GM18861 (cell line): ENCODE measurements at regions not wholly inside any gene's neighbourhood (a gene's known extent, or its start where the extent isn't known, plus 50 kb on each side); places are given as distances from the start of the nearest gene placed in this dataset.

ENCODE experiments used
- ATAC-seq: cut with Tn5 transposase; IDR thresholded peaks from one replicate; pipeline ENCODE4 v1.9.1; 2021; ENCODE audit not compliant: unreplicated experiment

DNA sequence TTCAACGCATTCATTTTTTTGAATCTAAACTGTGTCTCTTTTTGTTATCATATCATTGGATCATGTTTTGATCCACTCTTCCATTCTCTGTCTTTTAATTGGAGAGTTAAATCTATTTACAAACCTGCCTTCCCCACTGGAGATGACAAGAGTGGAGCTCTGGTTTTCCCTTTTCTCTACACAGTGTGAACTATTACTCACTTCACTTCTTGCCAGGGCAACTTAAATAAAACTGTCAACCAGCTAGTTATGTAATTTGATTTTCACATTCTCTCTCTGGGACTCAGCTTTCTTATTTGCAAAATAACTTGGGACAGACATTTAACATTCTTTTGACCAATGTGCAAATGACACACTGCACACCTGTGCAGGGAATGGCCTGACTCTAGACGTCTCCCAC, 230.8 kb upstream of the CST7 start:
- ATAC-seq, result no peak

DNA sequence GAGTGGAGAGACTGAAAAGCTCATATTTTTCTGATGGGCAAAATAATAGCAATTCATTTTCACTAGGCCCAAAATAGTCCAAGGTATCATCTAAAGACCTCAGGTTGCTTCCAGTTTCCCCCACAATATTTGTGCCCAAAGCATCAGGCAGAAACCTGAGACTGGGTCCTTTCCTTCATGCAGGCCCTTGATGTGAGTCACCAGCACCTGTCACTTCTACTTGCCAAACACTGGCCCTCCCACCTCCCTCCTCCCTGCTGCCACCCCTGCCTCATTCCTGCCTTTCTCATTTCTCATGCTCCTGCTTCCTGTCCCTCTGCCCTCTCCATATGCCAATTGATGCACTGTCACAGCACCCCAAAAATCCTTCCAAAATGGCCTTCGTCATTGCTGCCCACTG, 230.4 kb upstream of the CST7 start:
- no peak for ATAC-seq

DNA sequence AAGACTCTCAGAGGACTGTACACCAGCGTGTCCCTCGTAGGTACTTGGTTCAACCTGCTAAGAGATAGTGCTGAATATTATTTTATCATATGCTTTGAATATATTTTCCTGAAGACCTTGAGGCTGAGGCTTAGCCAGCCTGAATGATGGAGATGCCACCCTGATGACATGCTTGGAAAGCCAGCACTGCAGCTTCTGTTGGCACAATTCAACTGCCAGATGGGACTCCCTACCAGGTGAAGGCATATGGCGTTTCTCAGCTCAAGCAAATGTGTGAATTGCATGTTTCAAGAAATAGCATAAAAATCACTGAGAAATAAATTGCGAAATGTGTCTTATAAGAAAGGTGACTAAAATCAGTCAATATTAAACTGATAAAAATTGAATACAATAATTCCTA, 228.1 kb upstream of the CST7 start:
- ATAC-seq, result no peak

DNA sequence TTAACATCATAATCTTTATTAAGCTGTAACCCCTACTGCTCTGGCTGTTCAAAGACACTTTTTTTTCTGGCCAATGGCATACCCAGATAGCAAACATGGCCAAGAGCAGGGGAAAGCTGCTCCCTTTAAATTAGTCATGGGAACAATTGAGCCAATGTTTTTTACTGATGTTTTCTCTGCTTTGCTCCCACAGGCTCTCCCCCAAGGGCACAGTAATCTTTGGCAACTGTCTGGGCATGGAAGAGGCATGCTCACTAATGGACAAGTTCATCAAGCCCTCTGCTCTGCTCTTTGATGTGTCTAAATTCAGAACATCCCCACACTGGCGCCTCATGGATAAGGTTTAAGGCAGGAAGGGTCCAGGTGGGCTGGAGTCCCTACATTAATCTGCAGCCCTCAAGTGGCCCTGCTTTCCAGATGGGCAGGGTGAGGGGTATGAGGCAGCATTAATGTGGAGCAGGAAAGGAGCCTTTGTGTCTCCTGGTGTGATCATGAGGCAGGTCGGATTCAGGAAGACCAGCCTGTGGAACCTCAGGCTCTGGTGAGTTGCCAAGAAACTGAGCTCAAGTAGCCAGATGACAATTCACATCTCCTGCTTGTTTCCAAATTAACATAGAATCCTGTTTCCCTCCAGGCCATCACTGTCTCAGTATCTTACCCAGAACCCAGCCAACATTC, 227.0 kb upstream of the CST7 start:
- no peak for ATAC-seq

DNA sequence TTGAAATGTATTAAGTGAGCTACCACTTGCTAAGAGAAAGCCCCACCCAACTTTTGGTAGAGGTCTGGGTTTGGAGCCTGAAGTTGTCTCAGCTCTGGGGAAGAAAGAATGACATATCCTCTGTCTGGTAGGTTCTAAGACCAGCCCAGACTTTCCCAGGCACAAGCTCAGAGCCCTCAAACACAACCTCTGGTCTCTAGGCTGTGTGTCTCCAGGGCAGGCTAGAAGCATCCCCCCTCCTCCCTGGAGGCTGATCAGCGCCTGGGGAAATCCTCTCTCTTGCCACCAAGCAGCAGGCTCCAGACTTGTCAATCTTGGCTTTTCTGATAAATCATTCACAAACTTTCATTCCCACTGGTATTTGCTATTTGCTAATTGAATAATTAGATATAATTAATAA, 226.5 kb upstream of the CST7 start:
- no peak for ATAC-seq

DNA sequence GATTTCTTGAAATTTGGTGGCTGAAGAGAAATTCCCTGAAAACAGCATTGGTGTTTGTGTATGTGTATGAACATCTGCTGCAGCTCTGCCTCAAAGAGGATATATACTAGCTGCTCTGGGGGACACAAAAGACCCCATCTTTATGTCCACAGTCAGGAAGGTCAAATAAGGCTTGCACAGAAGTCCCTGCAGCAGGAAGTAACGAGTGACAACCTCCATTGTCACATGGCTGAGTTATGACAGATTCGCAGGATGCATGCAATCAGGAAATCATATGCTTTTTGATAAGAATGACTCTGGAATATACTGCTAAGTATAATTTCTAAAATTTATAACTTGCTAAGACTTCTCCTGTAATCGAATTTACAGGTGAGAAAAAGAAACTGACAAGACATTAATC, 225.9 kb upstream of the CST7 start:
- no peak for ATAC-seq

DNA sequence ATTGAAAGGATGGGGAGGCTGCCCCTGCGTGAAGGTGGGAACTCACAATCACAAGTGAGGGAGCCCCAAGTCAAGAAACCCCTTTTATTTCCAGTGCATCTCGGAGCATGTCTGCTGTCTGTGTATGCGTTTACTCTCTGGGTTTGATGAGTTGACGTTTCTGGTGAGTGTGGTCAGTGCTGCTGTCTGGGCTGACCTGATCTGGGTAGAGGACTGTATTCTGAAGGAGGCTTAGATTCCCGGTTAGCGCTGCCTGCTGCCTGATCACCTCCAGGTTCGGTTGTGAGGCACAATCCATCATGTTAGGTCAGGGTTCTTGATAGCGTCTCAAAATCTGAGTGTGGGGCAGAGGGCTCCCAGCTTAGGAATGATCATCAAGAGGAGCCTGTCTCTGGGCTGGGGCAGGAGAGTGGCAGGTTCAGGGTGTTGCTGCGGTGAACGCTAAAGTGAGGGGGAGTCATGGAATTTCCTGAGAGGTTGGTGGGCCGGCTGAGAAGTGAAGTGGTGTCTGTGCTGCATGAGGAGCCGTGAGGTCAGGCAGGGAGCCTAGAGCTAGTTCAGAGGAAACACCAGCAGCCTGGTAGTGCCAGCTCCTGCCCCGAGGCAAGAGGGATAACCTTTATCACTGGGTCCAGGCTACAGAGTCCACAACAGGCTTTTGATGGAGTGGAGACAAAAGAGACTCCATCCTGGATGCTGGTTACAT, 225.3 kb upstream of the CST7 start:
- no peak for ATAC-seq

DNA sequence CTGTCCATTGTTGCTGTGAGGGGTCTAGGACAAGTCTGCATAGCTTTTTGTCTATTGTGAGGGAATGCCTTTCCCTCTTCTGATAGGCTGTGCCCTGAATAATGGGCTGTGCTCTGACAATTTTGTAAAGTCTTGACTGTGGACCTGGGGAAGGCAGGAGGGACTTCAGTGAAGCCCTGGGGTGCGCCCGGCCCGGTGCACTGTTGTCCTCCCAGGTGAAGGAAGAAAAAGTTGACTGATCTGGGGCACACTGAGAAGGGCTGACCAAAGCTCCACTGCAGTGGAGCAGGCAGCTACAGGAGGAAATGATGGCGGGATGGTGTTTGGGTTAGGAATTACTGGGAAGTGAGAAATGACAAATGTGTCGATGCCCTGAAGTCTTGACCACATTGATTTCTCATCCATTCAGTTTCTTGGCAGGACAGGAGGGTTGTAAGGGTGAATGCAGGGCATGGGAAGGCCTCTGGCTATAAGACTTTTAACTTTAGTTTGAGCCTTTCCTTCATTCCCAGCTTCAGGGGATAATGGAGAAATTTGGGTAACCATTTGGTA, 224.0 kb upstream of the CST7 start:
- no peak for ATAC-seq

DNA sequence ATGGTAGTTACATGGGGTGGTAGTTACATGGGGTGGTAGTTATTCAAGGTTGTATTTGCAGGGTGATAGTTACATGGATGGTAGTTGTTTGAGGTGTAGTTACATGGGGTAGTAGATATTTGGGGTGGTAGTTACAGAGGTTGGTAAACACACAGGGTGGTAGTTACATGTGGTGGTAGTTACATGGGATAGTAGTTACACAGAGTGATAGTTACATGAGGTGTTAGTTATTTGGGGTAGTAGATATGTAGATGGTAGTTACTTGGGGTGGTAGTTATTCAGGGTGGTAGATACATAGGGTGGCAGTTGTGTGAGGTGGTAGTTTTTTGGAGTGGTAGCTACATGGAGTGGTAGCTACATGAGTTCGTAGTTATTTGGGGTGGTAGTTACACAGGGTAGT, 221.3 kb upstream of the CST7 start:
- ATAC-seq, result no peak

DNA sequence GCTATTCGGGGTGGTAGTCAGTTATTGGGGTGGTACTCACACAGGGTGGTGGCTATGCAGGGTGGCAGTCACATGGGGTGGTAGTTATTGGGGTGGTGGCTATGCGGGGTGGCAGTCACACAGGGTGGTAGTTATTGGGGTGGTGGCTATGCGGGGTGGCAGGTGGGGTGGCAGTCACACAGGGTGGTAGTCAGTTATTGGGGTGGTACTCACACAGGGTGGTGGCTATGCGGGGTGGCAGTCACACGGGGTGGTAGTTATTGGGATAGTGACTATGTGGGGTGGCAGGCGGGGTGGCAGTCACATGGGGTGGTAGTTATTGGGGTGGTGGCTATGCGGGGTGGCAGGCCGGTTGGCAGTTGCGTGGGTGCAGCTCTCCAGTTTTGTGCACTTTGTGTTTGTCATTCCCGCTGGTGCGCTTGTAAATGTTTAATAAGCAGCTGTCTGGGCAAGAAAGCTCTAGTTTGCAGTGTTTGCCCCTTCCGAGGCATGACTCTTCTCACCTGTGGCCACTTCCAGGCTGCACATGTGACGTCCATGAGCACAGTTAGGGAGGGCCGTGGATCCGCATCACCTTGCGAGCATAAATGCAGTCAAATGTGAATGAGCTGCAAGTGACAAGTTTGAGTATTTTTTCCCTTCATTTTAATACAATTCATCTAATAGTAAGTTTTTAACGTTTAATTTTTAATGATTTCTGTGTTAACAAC, 219.0 kb upstream of the CST7 start:
- no peak for ATAC-seq

DNA sequence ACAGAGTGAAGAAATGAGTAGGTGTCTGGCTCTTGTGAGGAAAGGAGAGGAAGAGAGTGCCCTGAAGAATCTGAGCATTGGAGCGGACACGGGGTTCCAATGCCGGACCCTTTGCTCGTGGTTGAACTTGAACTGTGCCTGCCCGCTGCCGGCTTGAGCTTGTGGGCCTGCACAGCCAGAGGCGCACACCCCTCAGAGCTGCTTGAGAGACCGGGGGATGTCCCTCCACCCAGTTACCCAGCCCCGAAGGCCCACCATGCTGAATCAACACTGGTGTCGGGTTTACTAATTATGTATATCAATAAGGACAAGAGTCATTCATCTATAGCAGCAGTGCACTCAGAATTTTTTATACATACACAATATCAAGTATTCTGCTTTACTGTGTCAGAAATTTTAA, 218.3 kb upstream of the CST7 start:
- ATAC-seq, result no peak

DNA sequence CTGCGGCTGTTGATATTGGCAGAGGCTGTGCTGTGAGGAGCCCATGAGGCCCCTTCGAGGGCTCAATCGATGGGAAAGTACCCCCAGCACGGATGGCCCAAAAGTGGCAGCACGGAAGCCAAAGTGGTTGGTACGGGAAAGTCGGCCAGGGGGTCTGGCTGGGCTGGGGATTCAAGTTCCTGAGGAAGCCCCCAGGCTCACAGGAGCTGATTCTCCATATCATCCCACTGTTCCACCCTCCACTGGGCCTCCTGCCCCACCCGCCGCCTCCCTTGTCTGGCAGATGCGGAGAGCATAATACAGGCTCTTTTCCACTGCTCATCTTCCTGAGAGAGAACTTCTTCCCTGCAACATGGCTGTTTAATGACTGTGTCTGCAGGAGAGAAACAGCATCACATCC, 217.8 kb upstream of the CST7 start:
- no peak for ATAC-seq

DNA sequence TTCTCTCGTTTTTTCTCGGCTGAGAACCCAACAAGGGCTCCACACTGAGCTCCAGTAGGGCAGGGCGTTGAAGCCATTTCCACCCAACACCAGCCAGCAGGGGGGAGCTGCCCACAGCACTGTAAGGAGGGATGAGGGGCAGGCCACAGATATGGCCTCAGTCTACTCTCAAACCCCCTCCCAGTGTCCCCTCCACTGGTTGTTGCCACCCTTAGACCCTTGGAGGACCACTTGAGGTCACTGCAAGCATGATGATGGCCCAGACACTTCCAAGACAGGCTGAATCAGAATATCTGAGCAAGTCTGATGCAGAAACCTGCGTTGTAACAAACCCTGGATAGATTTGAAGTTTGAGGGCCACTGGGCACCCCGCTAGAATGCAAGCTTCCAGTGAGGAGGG, 217.0 kb upstream of the CST7 start:
- no peak for ATAC-seq

DNA sequence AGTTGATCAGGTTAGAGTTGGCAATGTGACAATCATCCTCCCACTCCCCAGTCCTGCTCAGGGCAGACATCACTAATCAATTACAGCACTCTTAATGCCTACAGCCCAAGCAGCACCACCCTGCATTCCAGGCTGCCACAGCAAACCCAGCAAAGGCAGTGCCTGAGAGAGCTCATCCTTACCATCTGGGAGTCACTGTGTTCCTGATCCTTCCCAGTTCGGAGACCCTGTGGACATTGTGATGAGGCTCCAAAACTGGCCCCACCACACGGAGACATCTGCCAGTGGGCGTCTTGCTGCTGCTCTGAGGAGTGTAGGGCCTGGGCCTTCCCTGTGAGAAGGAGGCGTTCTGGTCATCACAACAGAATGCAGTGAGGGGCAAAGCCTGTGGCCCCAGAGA, 216.5 kb upstream of the CST7 start:
- no peak for ATAC-seq

DNA sequence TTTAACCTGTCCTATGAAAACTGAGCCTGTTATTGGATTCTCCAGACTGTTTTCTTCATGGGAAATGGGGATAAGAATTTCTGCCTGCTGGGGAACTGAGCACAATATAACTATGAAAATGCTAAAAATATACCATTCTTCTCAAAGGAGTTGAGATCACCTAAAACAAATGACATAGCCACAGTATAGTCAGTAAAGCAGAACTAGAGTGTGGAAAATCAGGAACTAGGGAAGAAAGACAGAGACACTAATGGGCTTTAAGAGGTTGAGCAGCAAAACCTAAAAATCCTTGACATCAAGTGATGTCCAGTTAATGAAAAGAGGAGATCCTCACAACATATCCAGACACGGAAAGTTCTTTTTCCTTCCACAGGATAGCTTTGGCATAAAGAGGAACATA, 215.7 kb upstream of the CST7 start:
- ATAC-seq, result no peak

DNA sequence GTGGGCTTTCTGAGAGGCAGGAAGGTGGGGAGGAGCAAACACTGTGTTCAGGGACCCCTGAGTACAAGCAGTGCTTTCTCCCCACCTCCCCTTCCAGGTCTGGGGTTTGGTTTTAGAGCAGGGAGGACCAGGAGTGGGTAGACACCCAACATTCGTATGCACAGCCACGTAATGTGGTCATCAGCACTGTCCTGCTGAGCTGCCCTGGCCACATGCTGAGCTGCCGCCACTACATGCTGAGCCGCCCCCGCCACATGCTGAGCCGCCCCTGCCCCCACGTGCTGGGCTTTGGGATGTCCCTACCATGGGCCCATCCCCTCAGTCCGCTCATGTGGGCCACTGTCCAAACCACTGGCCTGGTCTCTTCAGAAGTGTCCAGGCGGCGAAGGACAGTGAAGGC, 214.9 kb upstream of the CST7 start:
- ATAC-seq, result no peak

DNA sequence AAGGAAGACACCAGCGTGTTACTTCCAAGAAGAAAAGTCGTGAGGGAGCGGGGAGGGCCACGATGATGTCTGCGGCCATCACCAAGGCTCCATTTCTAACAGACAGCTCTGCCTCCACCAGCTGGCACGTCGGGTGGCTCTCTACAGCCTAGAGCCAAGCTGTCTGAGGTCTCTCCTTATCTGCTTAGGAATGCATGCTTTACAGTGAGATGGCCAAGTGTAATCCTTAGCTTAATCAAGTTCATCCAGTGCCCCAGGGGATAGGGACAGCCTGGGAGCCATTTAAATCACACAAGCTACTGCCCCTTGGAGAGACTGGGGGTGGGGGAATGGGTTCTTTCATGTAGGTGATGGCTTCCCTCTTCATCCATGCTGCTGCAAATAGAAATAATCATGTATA, 213.8 kb upstream of the CST7 start:
- ATAC-seq, result no peak

DNA sequence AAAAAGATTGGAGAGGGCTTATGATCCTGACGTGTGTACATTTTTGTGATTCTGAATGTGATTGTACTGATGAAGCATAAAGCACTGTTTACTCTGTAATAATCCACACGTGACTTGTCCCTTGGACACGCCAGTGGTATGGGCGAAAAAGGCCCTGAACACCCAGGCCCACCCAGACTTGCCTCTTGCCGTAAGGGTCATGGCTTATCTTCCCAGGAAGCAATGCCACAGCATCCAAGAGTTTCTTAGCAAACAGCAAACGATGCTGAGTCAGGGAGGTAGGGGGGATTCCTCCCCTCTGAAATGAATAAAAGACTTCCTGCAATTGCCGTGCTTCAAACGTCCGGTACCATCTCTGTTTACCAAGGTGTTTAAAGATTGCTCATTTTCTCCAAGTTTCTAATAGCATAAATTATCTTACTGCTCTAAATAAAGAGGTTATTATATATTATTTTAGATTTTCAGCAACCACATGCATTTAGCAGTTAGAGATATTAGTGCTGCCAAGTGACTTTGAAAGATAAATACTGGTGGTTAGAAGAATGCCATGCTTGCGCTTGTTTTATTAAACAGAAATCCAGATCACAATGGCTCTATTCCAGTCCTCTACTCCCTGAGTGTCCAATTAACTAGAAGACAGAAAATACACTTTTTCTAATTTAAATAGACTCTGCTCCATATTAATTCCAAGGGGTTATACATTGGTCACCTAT, 212.8 kb upstream of the CST7 start:
- no peak for ATAC-seq

DNA sequence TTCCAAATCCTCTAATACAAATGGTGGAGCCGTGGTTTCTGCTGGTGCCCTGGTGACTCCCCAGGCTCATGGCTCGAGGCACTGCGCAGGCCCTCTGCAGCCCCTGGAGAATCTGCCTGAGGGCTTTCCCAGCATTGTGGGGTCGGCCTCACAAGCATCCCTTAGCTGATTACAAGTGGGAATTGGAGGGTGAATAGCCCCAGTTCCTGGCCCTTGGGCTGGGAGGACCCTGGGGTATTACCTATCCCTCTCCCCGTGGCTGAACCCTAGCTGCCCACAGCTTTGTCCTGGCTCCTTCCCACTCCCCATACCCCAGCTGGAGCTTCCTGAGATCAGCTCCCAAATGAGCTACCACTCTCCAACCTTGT, 212.2 kb upstream of the CST7 start:
- no peak for ATAC-seq

DNA sequence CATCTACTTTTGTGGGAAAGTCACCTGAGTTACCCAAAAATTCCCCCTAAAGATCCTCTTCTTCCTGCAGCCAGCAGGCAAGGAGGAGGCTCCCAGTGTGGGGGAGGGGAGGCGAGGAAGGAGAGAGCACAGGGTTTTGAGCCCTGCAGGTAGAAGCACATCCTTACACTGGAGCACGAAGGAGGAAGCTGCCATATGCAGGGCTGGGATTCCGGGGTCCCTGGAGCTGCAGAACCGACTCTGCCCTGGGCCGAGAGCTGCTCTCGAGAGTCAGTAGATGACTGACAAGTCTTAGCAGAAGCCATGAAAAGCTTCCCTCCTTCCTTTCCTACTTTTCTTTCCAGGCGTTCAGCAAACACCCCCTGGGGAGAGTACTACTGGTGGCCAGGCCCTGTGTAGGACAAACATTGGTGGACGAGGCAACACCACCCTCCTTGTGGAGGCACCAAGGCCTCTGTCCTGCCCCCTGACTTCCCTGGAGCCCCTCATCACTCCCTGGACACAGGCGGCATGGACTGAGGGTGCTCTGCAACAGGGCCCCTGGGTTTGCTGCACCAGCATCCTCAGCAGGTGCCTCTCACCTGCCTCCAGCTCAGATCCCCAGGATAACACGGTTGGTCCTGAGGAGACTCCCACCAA, 211.7 kb upstream of the CST7 start:
- ATAC-seq, result no peak
